HFFc6 (cell line): ENCODE measurements at regions not wholly inside any gene's neighbourhood (a gene's known extent, or its start where the extent isn't known, plus 50 kb on each side); places are given as distances from the start of the nearest gene placed in this dataset.

Experiments
- DNase-seq: peaks from one replicate; pipeline ENCODE4 v3.0.0-alpha.2; 2018
- H3K27ac Mint-ChIP-seq: 2 replicates; pipeline ENCODE4 v1.8.0; 2020; ENCODE audit warnings: mild to moderate bottlenecking, mixed read lengths
- H3K27me3 Mint-ChIP-seq: 2 replicates; pipeline ENCODE4 v1.8.0; 2021; ENCODE audit warnings: mild to moderate bottlenecking, moderate library complexity, mixed read lengths; ENCODE audit not compliant: insufficient read depth
- H3K36me3 Mint-ChIP-seq: 2 replicates; pipeline ENCODE4 v1.8.0; 2021; ENCODE audit warnings: low read depth, mixed read lengths
- H3K4me1 Mint-ChIP-seq: 2 replicates; pipeline ENCODE4 v1.8.0; 2020; ENCODE audit warnings: low read depth, mixed read lengths
- H3K4me3 Mint-ChIP-seq: 2 replicates; pipeline ENCODE4 v1.8.0; 2020; ENCODE audit warnings: mild to moderate bottlenecking, moderate library complexity, mixed read lengths
- H3K9me3 Mint-ChIP-seq: 2 replicates; pipeline ENCODE4 v1.8.0; 2020; ENCODE audit warnings: mild to moderate bottlenecking, mixed read lengths
- TF ChIP-seq, protein P1 (sequence below): fragments of 200-600 bp; sonication (generic); IDR thresholded peaks from 2 replicates; pipeline ENCODE4 v1.5.0; 2021; ENCODE audit warnings: antibody characterized with exemption, mild to moderate bottlenecking

DNA sequence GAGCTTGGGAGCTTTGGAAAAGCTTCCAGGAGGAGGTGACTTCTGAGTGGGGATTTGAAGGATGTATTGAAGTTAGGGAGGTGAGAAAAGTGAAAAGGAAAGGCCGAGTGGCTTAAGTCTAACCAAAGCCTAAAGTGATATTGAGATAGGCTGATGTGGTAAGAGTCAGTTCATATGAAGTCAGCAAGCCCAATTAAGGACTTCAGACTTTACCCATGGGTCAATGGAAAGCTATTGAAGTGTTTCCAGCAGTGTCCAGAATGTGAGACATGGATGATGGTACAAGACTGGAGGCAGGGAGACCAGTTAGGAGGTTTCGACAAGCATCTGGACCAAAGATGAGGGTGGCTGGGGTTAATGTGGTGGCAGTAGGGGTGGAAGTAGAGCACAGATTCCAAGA lies 134.3 kb upstream of the WWC1 start:
- TF ChIP-seq, protein P1, sequence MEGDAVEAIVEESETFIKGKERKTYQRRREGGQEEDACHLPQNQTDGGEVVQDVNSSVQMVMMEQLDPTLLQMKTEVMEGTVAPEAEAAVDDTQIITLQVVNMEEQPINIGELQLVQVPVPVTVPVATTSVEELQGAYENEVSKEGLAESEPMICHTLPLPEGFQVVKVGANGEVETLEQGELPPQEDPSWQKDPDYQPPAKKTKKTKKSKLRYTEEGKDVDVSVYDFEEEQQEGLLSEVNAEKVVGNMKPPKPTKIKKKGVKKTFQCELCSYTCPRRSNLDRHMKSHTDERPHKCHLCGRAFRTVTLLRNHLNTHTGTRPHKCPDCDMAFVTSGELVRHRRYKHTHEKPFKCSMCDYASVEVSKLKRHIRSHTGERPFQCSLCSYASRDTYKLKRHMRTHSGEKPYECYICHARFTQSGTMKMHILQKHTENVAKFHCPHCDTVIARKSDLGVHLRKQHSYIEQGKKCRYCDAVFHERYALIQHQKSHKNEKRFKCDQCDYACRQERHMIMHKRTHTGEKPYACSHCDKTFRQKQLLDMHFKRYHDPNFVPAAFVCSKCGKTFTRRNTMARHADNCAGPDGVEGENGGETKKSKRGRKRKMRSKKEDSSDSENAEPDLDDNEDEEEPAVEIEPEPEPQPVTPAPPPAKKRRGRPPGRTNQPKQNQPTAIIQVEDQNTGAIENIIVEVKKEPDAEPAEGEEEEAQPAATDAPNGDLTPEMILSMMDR = no peak
- H3K27ac Mint-ChIP-seq = no peak overlapping the region
- no peaks in the 10 kb centered on the region for H3K9me3 Mint-ChIP-seq
- no peak overlapping the region for H3K4me3 Mint-ChIP-seq
- peaks cover 20% of the 10 kb centered on the region for H3K27me3 Mint-ChIP-seq
- no peak for DNase-seq
- H3K4me1 Mint-ChIP-seq = peaks cover 13% of the 10 kb centered on the region; the same call in 1 of the 2 replicates
- H3K36me3 Mint-ChIP-seq = no peaks in the 10 kb centered on the region

DNA sequence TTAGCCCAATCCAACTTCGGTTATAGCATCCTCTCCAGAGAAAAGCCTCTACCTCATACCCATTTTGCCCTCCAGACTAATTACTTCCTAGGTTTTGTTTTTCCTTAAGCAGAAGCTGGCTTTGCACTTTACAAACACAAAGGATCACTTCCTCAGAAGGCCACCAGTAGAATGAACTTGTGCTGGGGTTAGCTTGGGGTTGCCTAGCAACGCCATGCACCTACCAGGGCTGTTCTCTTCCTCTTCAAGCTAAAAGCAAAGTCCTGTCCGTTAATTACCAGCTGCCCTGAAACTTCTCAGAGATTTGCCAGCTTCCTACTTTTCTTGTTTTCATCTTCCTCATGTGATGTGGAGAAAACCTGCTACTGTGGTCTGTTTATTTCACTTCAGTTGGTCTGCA lies 132.0 kb upstream of the WWC1 start:
- Mint-ChIP-seq H3K4me1 (no peaks in the 10 kb centered on the region), H3K4me3 (no peak overlapping the region), H3K9me3 (no peaks in the 10 kb centered on the region), H3K36me3 (no peaks in the 10 kb centered on the region), H3K27me3 (peaks cover 18% of the 10 kb centered on the region), H3K27ac (no peak overlapping the region)
- TF ChIP-seq, protein P1 = no peak
- no peak for DNase-seq

DNA sequence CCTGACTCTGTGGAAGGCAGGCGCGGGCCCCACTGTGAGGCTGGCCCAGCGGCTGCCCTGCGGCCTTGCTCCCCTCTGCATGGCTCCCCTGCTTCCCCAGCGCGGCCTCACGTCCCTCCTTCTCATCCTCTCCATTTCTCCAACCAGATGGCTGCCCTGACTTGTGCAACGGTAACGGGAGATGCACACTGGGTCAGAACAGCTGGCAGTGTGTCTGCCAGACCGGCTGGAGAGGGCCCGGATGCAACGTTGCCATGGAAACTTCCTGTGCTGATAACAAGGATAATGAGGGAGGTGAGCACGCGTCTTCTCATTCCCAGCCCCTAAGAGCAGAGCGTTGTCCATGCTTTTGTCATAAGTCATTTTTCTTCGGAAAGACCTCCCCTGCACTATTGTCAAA lies 129.0 kb upstream of the WWC1 start:
- Mint-ChIP-seq H3K36me3 (no peaks in the 10 kb centered on the region), H3K9me3 (no peaks in the 10 kb centered on the region), H3K4me3 (no peak overlapping the region), H3K27ac (no peak overlapping the region), H3K27me3 (peaks cover 7% of the 10 kb centered on the region), H3K4me1 (no peaks in the 10 kb centered on the region)
- TF ChIP-seq, protein P1 = no peak
- no peak for DNase-seq

DNA sequence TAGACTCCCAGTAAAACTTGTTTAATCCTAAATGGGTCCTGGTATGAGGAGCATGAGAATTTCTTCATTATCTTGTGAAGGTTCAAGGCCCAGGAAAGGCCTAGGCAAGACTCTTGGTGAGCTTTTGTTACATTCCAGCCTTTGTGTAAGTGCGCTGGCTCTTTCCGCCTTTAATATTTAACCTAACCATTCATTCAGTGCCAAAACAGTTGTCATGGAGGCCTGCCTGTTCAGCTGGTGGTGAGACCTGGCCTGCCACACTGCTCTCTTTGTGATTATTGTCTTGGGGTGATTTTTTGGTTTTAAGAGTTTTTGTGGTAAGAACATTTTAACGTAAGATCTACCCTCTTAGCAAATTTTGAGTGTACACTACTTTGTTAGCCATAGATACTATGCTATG lies 127.5 kb upstream of the WWC1 start:
- H3K4me1 Mint-ChIP-seq = no peaks in the 10 kb centered on the region
- H3K4me3 Mint-ChIP-seq = no peak overlapping the region
- H3K36me3 Mint-ChIP-seq = no peaks in the 10 kb centered on the region
- H3K27me3 Mint-ChIP-seq = peaks cover 6% of the 10 kb centered on the region
- TF ChIP-seq, protein P1 = no peak
- no peak overlapping the region for H3K27ac Mint-ChIP-seq
- no peaks in the 10 kb centered on the region for H3K9me3 Mint-ChIP-seq
- DNase-seq = no peak

DNA sequence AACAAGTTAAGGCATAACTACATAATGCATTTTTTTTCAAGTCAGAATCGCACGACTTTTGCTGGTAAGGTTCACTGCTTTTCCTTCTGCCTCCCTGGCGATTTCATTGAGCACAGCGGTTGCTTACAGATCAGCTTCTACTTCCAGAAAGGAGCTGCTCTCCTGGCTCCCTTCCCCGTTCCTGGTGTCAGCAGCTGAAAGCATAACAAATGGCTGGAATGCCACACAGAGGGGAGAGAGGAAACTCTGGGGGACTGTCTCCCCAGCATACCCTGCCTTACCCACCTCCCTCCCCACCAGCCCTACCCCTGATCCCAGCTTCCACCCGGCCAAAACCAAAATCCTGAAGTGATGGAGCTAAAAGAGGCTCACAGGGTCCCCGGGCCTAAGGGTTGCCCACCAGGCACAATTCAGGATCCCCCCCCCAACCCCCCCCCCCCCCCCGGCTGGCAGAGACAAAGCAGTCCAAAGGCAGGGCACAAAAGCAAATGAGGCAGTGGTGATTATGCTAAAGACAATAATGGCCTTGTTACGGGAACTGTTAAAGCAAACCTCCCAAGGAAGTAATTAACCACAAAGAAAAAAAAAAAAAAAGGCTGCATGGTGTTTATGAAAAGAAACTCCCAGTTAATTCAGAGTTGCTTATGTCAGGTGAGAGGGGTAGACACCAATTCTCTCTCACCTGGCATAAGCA lies 126.1 kb upstream of the WWC1 start:
- H3K9me3 Mint-ChIP-seq = no peaks in the 10 kb centered on the region
- H3K27me3 Mint-ChIP-seq = peaks cover 6% of the 10 kb centered on the region
- no peak overlapping the region for H3K4me3 Mint-ChIP-seq
- no peaks in the 10 kb centered on the region for H3K36me3 Mint-ChIP-seq
- TF ChIP-seq, protein P1 = no peak
- no peak for DNase-seq
- H3K27ac Mint-ChIP-seq = no peak overlapping the region
- no peaks in the 10 kb centered on the region for H3K4me1 Mint-ChIP-seq
